HG03135 (cell line): ENCODE measurements at regions not wholly inside any gene's neighbourhood (a gene's known extent, or its start where the extent isn't known, plus 50 kb on each side); places are given as distances from the start of the nearest gene placed in this dataset.

Experiments
- ATAC-seq: cut with Tn5 transposase; IDR thresholded peaks from one replicate; pipeline ENCODE4 v1.9.1; 2021; ENCODE audit warnings: mild to moderate bottlenecking, moderate library complexity; ENCODE audit not compliant: unreplicated experiment

- no peak for ATAC-seq
These were observed 1445.1 kb upstream of the CADM2 start for GRCh38 chr3:83513677-83514076.

- ATAC-seq, result no peak
These were observed 1444.5 kb upstream of the CADM2 start for GRCh38 chr3:83514130-83514914.

GRCh38 chr3:83515123-83515522, 1443.7 kb upstream of the CADM2 start:
- no peak for ATAC-seq

GRCh38 chr3:83523470-83524073, 1435.2 kb upstream of the CADM2 start:
- peak; percentile 60 for ATAC-seq

GRCh38 chr3:83524901-83525300, 1433.9 kb upstream of the CADM2 start:
- no peak for ATAC-seq

- ATAC-seq, result no peak
These were observed 1399.7 kb upstream of the CADM2 start for GRCh38 chr3:83559082-83559481.

GRCh38 chr3:83567935-83568334, 1390.9 kb upstream of the CADM2 start:
- ATAC-seq, result no peak

- no peak for ATAC-seq
These were observed 1377.2 kb upstream of the CADM2 start for GRCh38 chr3:83581546-83581945.

GRCh38 chr3:83601704-83602103, 1357.1 kb upstream of the CADM2 start:
- ATAC-seq, result no peak

- ATAC-seq, result no peak
These were observed 1336.3 kb upstream of the CADM2 start for GRCh38 chr3:83622526-83622925.

GRCh38 chr3:83625261-83625660, 1333.5 kb upstream of the CADM2 start:
- ATAC-seq, result no peak

GRCh38 chr3:83628471-83628870, 1330.3 kb upstream of the CADM2 start:
- ATAC-seq, result no peak

GRCh38 chr3:83632526-83632925, 1326.3 kb upstream of the CADM2 start:
- ATAC-seq, result no peak

GRCh38 chr3:83633758-83634157, 1325.0 kb upstream of the CADM2 start:
- ATAC-seq, result no peak

GRCh38 chr3:83649692-83650091, 1309.1 kb upstream of the CADM2 start:
- no peak for ATAC-seq

- no peak for ATAC-seq
These were observed 1303.7 kb upstream of the CADM2 start for GRCh38 chr3:83655083-83655482.

- ATAC-seq, result no peak
These were observed 1296.3 kb upstream of the CADM2 start for GRCh38 chr3:83662381-83662960.

GRCh38 chr3:83670416-83670815, 1288.4 kb upstream of the CADM2 start:
- ATAC-seq, result no peak

GRCh38 chr3:83683937-83684598, 1274.7 kb upstream of the CADM2 start:
- no peak for ATAC-seq

- no peak for ATAC-seq
These were observed 1252.1 kb upstream of the CADM2 start for GRCh38 chr3:83706669-83707068.

GRCh38 chr3:83715307-83715706, 1243.5 kb upstream of the CADM2 start:
- no peak for ATAC-seq

- no peak for ATAC-seq
These were observed 1229.2 kb upstream of the CADM2 start for GRCh38 chr3:83729576-83729975.
